NT2/D1 (cell line): ENCODE measurements at regions not wholly inside any gene's neighbourhood (a gene's known extent, or its start where the extent isn't known, plus 50 kb on each side); places are given as distances from the start of the nearest gene placed in this dataset.

Experiments
- DNase-seq: peaks from one replicate; pipeline ENCODE4 v3.0.0-alpha.2; 2011; ENCODE audit warnings: low read depth, low spot score
- H3K27me3 ChIP-seq: 2 replicates; pipeline ENCODE4 v1.6.0; 2011; ENCODE audit warnings: mild to moderate bottlenecking; ENCODE audit not compliant: insufficient read length, insufficient read depth
- H3K36me3 ChIP-seq: 2 replicates; pipeline ENCODE4 v1.6.1; 2011; ENCODE audit warnings: mild to moderate bottlenecking, low read length, mixed read lengths; ENCODE audit not compliant: insufficient read depth, insufficient read length
- H3K4me1 ChIP-seq: 2 replicates; pipeline ENCODE4 v1.5.1; 2011; ENCODE audit not compliant: insufficient read depth, insufficient read length
- H3K4me3 ChIP-seq: 2 replicates; pipeline ENCODE4 v1.5.1; 2011; ENCODE audit warnings: low read depth; ENCODE audit not compliant: insufficient read length
- H3K9ac ChIP-seq: 2 replicates; pipeline ENCODE4 v1.6.0; 2011; ENCODE audit warnings: low read depth; ENCODE audit not compliant: insufficient read length
- H3K9me3 ChIP-seq: 2 replicates; pipeline ENCODE4 v1.5.1; 2011; ENCODE audit warnings: mild to moderate bottlenecking, low read length; ENCODE audit not compliant: insufficient read depth
- SUZ12 ChIP-seq: IDR thresholded peaks from 2 replicates; pipeline ENCODE4 v1.6.1; 2011; ENCODE audit not compliant: insufficient read length, insufficient read depth; ENCODE audit errors: extremely low read depth
- YY1 ChIP-seq: IDR thresholded peaks from 2 replicates; pipeline ENCODE4 v1.6.1; 2011; ENCODE audit not compliant: insufficient read length, insufficient read depth
- ZNF274 ChIP-seq: IDR thresholded peaks from 2 replicates; pipeline ENCODE4 v1.6.1; 2011; ENCODE audit warnings: mild to moderate bottlenecking, low read depth, low read length

DNA sequence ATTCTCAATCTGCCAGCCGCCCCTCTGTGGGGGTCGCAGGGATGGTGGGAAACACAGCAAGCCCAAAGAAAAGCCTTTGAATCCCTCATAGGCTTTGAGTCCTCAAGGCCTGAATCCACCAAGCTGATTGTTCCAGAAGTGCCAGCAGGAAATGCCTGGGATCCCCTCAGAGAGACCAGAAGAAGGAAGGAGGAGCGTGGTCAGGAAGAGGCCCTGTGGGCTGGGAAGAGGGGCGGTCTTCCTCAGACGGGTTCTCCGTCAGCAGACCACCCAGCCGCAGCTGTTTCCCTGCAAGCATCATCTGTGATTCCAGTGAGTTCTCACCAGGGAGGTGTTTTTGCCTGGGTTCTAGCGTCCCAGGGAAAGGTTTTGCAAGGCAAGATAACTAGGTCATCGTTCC lies 190.0 kb upstream of the KLF6 start:
- no peaks in the 10 kb centered on the region for H3K36me3 ChIP-seq
- no peak overlapping the region for H3K4me3 ChIP-seq
- H3K9ac ChIP-seq, result no peak overlapping the region
- TF ChIP-seq YY1, result no peak
- TF ChIP-seq ZNF274, result no peak
- no peak for TF ChIP-seq SUZ12
- no peaks in the 10 kb centered on the region for H3K27me3 ChIP-seq
- 0 out of 2 replicates have a peak, but pooled peaks cover 13% of the 10 kb centered on the region for H3K9me3 ChIP-seq
- H3K4me1 ChIP-seq, result no peaks in the 10 kb centered on the region
- DNase-seq, result no peak

DNA sequence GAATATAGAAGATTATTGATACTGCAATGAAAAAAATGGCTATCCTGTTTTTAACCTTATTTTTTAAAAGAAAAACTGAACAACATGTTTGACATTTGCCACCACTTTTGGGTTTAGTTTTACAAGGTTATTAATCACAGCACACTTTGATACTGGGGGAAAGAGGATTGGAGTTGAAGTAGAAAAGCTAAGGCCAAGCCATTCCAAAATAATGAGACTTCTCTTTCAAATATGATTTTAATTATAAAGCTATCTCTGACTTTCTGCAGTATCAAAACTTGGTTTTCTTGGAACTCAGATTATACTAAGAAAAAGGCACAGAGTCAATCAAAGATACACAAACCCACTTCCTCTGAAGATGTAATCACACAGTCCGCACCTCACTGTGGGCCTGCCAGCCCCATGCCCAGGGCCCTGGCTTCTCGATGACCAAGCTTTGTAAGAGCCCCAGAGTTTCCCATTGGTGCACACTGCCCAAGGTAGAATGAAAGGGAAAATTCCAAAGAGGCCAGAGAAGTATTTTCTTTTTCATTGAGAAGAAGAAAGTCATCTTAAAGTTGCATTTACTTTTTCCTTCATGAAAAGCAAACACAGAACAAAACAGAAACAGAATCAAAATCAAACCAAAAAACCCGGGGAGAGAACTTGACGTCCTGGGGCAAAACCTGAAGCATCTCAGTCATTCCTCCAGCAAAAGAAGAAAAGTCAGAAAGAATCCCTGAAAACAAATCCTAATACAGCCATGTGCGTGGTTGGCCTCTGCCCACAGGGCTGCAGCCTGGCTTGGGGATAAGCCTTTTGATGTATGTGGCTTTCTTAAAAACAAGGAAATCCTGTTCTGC lies 187.7 kb upstream of the KLF6 start:
- Histone ChIP-seq H3K4me1 (no peaks in the 10 kb centered on the region), H3K4me3 (no peak overlapping the region)

DNA sequence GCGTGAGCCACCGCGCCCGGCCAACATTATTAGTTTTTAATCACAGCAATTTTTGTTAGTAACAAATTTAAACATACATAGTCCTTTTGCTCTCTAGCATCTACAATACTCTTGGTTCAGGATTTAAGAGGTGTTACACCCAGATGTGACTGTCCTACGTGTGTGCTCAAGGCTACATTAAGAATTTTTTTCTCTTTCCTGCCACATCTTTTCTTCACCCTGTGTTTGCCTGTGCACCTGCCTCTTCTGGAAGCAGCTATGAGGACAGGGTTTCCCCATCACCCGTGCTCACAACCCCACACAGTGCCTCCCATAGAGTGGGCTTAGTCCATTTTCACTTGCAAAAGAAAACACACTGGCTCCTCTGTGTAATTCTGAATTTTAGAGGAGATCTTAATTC lies 186.7 kb upstream of the KLF6 start:
- H3K4me1 ChIP-seq, result no peaks in the 10 kb centered on the region
- TF ChIP-seq ZNF274, result no peak
- H3K9ac ChIP-seq, result no peak overlapping the region

More for the DNA sequence above, 187.7 kb upstream of the KLF6 start:
- Histone ChIP-seq H3K9me3 (0 out of 2 replicates have a peak, but pooled peaks cover 13% of the 10 kb centered on the region), H3K9ac (no peak overlapping the region), H3K27me3 (no peaks in the 10 kb centered on the region), H3K36me3 (no peaks in the 10 kb centered on the region)
- TF ChIP-seq ZNF274 (no peak), YY1 (no peak), SUZ12 (no peak)
- DNase-seq, result no peak

DNA sequence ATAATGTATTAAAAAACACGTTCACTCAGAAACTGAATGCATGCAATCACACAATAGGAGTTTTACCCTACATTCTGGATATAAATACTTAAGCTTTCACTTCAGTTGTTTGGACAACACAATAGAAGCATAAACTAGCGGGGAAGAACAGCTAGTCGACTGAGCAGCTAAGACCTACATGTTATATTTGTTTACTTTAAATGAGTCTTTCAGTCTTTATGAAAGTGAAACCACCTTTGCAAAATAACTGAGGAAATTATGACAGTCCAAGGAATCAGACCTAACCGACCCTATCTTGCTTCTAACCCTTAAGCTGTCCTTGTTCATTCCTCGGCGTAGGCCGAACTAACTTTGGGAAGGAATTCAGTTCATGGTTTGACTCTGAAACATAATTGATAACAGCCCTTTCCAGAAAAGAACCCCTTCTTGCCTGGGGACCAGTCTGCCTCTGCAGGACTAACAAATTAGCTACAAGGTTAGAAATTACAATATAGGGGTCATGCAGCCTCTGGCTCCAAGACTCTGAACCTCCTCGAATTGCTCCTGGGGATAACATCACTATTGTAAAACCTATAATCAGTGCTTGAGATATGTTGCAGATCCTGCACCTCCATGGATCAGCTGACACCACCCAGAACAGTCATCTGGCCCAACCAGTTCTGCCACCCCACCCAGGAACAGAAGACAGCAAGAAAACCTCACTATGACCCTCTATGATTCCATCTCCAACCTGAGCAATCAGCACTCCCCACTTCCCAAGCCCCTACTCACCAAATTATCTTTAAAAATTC lies 185.1 kb upstream of the KLF6 start:
- H3K9ac ChIP-seq, result no peak overlapping the region
- TF ChIP-seq SUZ12 (no peak), ZNF274 (no peak), YY1 (no peak)
- H3K4me1 ChIP-seq, result no peaks in the 10 kb centered on the region
- H3K27me3 ChIP-seq, result no peaks in the 10 kb centered on the region
- no peak overlapping the region for H3K4me3 ChIP-seq
- 0 out of 2 replicates have a peak, but pooled peaks cover 2% of the 10 kb centered on the region for H3K9me3 ChIP-seq
- H3K36me3 ChIP-seq, result no peaks in the 10 kb centered on the region
- no peak for DNase-seq

More for the DNA sequence above, 186.7 kb upstream of the KLF6 start:
- Histone ChIP-seq H3K27me3 (no peaks in the 10 kb centered on the region), H3K36me3 (no peaks in the 10 kb centered on the region), H3K9me3 (0 out of 2 replicates have a peak, but pooled peaks cover 13% of the 10 kb centered on the region), H3K4me3 (no peak overlapping the region)
- no peak for DNase-seq

DNA sequence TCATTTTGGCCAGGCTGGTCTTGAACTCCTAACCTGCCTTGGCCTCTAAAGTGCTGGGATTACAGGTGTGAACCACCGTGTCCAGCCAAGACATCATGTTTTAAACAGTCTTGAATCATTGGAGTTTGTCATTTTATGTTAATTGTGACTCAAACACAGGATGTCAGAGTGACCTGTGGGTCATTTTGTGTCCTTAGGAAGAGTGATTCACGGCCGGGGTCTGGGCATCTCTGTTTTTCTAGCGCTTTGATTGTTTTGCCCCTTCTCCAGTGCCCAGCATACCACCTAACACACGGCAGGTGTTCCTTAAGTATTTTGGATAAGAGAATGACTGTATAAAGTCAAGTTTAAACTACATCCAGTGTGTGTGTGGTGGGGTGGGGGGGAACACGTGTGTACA lies 183.7 kb upstream of the KLF6 start:
- Histone ChIP-seq H3K27me3 (no peaks in the 10 kb centered on the region), H3K4me3 (no peak overlapping the region), H3K36me3 (no peaks in the 10 kb centered on the region), H3K4me1 (no peaks in the 10 kb centered on the region), H3K9me3 (no peaks in the 10 kb centered on the region), H3K9ac (no peak overlapping the region)
- DNase-seq, result no peak
- TF ChIP-seq YY1 (no peak), ZNF274 (no peak), SUZ12 (no peak)

DNA sequence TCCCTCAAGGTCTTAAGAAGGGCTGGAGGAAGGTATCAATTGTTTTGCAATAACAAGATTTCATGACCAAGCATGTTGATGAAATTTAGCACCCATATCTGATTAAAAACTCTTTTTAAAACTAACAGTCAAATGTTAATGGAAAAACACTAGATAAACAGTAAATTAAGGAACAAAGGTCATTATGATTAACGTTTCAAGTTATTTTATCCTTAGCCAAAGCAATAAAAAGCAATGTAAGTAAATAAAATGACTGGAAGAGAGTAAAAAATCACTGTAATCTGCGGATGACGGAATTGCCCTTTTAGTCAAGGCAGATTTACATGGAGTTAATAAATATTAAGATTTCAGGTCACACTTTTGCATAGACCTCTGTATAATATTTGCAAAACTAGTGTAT lies 179.5 kb upstream of the KLF6 start:
- no peaks in the 10 kb centered on the region for H3K27me3 ChIP-seq
- TF ChIP-seq YY1, result no peak
- TF ChIP-seq ZNF274, result no peak
- TF ChIP-seq SUZ12, result no peak
- no peaks in the 10 kb centered on the region for H3K36me3 ChIP-seq
- no peaks in the 10 kb centered on the region for H3K9me3 ChIP-seq
- no peak for DNase-seq
- H3K4me1 ChIP-seq, result no peaks in the 10 kb centered on the region
- no peak overlapping the region for H3K9ac ChIP-seq
- H3K4me3 ChIP-seq, result no peak overlapping the region

DNA sequence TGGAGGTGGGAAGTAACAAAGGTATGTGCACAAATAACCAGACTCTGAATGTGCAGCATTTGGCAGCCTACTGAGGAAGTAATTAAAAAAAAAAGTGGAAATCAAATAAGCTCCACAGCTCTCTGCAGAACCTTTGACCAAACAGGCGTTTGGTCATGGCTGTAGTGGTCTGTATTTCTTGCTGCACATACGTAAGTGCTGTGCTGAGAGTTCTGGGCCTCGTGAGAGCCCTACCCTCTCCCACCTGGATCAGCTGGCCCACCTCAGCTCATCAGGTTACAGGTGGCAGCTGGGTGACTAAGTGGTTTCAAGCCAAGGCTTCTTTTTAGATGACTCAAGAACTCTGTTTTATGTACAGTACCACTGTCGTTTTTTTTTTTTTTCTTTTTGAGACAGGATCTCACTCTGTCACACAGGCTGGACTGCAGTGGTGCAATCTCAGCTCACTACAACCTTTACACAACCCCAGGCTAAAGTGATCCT lies 178.2 kb upstream of the KLF6 start:
- no peaks in the 10 kb centered on the region for H3K27me3 ChIP-seq
- H3K4me1 ChIP-seq, result no peaks in the 10 kb centered on the region
- no peaks in the 10 kb centered on the region for H3K9me3 ChIP-seq
- TF ChIP-seq ZNF274 (no peak), YY1 (no peak), SUZ12 (no peak)
- no peak for DNase-seq
- H3K4me3 ChIP-seq, result no peak overlapping the region
- no peaks in the 10 kb centered on the region for H3K36me3 ChIP-seq
- no peak overlapping the region for H3K9ac ChIP-seq
